K562 (cell line): ENCODE measurements at regions not wholly inside any gene's neighbourhood (a gene's known extent, or its start where the extent isn't known, plus 50 kb on each side); places are given as distances from the start of the nearest gene placed in this dataset.
"Not testable (repeated sequence)": the region's sequence is repeated elsewhere in the genome, so short reads cannot be mapped to it uniquely, and the experiment has no call there.

ENCODE experiments used
- BRCA1 ChIP-seq, 2 experiments: fragments of 450-650 bp in 1 of 2; sonication (generic) in 1 of 2; formaldehyde crosslinking in 1 of 2; IDR thresholded peaks; 2 replicates each; pipeline versions ENCODE4 v1.5.0 to v1.6.1; 2017 to 2020; ENCODE audit warnings: mild to moderate bottlenecking in 1 of 2, missing genetic modification reagents in 1 of 2
- CEBPB ChIP-seq: fragments of 450-650 bp; IDR thresholded peaks from 2 replicates; pipeline ENCODE4 v1.6.1; 2016; ENCODE audit warnings: missing genetic modification characterization, missing compliant biosample characterization
- CEBPG ChIP-seq, 3 experiments: fragments of 200-800 bp in 1 of 3; sonication (Bioruptor generic) in 1 of 3; sonication (generic) in 1 of 3; formaldehyde crosslinking in 1 of 3; IDR thresholded peaks in 2 of 3; conservative IDR thresholded peaks in 1 of 3; 2 replicates each; pipeline versions ENCODE4 v1.6.1 to v1.8.0; 2016 to 2022; ENCODE audit warnings: missing compliant biosample characterization in 2 of 3, missing genetic modification characterization in 2 of 3, mild to moderate bottlenecking in 1 of 3, missing genetic modification reagents in 1 of 3
- CTCF ChIP-seq, 3 experiments: IDR thresholded peaks in 2 of 3; conservative IDR thresholded peaks in 1 of 3; 2 replicates each; pipeline ENCODE4 v1.5.1; 2011 to 2012; ENCODE audit warnings: low read length in 3 of 3, mild to moderate bottlenecking in 3 of 3, control low read depth in 2 of 3, improper control_type of control experiment in 1 of 3, inconsistent platforms in 1 of 3, low read depth in 1 of 3, mixed read lengths in 1 of 3, moderate library complexity in 1 of 3; ENCODE audit not compliant: insufficient read depth in 2 of 3
- EZH2 ChIP-seq: IDR thresholded peaks from 2 replicates; pipeline ENCODE4 v1.6.1; 2012; ENCODE audit warnings: low read depth, mild to moderate bottlenecking, inconsistent platforms, low read length, borderline replicate concordance
- PHB2 ChIP-seq: fragments of 450-650 bp; IDR thresholded peaks from 2 replicates; pipeline ENCODE4 v1.6.1; 2017; ENCODE audit warnings: low read depth
- TAF1 ChIP-seq: IDR thresholded peaks from 2 replicates; pipeline ENCODE4 v1.6.1; 2011; ENCODE audit warnings: mild to moderate bottlenecking, low read length, moderate library complexity; ENCODE audit not compliant: insufficient read depth, control insufficient read depth, severe bottlenecking; ENCODE audit errors: extremely low read depth
- ZBTB8A ChIP-seq: fragments of 450-650 bp; IDR thresholded peaks from 2 replicates; pipeline ENCODE4 v1.6.1; 2018; ENCODE audit warnings: mild to moderate bottlenecking, moderate library complexity; ENCODE audit not compliant: partially characterized antibody

DNA sequence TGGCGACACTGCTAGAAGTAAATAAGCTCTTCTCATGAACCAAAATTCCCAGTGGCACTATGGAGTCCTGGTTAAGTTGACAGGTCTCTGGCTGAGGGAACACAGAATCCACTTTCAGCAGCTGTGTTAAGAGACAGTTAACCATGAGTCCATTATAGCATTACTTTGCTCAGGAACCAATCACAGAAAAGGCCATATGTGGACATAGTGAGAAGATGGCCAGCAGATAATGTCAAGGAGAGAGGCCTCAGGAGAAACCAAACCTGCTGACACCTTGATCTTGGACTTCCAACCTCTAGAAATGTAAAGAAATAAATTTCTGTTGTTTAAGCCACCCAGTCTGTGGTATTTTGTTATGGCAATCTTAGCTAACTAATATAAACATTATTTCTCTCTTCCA is 88.7 kb upstream of the SPTLC1 start:
- not testable (repeated sequence) for TF ChIP-seq TAF1; CTCF (IDR thresholded peaks at IDR 0.05 in 2 of 3, conservative IDR thresholded peaks at IDR 0.05 in 1 of 3; ENCODE audit: insufficient read depth in 2 of 3, low read depth in 1 of 3, low read length in 3 of 3); EZH2; CEBPB (tag); ZBTB8A; PHB2; CEBPG (CRISPR knock-in tag; IDR thresholded peaks at IDR 0.05); CEBPG (tag; conservative IDR thresholded peaks at IDR 0.05 in 1 of 2, IDR thresholded peaks at IDR 0.05 in 1 of 2); BRCA1 (IDR thresholded peaks at IDR 0.05); BRCA1 (CRISPR knock-in tag; IDR thresholded peaks at IDR 0.05)
